GM21526 (cell line): ENCODE measurements at regions not wholly inside any gene's neighbourhood (a gene's known extent, or its start where the extent isn't known, plus 50 kb on each side); places are given as distances from the start of the nearest gene placed in this dataset.
"Not testable (repeated sequence)": the region's sequence is repeated elsewhere in the genome, so short reads cannot be mapped to it uniquely, and the experiment has no call there.

Source experiments
- ATAC-seq: cut with Tn5 transposase; IDR thresholded peaks from one replicate; pipeline ENCODE4 v1.9.1; 2021; ENCODE audit warnings: moderate library complexity; ENCODE audit not compliant: unreplicated experiment, low FRiP score

DNA sequence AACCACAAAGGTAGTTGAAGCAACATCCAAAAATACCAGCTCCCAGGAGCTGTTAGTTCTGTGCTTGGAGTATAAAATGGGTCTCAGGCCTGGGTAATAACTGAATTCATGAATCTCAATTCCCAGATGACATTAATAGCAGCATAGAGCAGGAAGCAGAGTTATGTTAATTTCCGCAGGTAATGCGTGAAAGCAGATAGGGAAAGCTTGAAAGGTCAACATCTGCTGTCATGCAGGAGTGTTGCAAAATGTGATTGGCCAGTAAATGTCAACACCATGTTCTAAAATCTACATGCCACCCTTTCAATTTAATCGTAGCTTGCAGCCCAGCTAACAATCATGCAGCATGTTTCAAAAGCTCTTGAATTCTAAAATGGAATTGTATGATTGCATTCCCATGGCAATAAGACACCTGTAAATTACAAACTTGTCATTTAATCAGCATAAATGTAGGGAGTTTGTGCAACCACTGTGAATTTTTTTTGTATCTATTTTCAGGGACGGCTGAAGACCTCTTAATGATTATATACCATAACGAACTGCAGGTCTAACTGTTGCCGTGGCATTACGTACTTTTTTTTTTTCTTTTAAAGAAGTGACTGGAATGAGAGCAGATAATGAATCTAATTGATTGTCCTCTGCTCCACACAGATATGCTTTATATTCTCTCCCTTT lies 635.8 kb upstream of the FOXG1 start:
- no peak for ATAC-seq

DNA sequence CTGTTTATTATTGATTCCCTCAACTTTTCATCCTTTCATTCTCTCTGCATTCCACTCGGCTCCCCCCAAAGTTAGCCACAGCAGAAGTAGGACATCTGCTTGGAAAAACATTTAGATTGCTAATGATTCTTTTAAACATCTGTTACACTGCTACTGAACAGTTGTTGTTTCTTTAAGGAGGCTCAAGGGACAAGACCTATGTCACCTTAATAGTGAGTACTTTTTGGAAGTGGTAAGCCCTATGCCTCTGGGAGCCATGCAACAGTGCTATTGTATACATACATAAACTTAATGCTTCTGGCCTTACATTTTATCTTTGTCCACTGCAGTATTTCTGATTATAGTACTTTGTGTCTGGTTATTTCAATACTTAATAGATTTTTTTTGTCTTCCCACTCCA lies 628.2 kb upstream of the FOXG1 start:
- ATAC-seq, result no peak

DNA sequence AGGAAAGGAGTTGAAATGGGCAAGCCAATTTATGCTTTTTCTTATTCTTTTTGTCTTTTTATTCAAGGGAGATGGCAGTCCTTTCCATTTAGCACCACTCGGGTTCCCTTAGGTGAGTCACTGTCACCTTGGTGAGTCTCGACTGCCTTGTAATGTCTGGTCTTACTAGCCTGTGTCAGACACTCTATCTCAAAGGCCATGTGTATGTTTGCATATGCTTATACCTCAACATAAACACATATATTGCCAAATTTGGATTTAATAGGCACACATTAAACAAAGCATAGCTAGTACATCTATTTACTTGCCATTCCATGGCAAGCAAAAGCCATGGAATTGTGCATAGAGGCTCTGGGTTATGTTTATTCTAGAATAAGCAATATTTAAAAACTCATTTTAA lies 624.9 kb upstream of the FOXG1 start:
- ATAC-seq, result no peak

DNA sequence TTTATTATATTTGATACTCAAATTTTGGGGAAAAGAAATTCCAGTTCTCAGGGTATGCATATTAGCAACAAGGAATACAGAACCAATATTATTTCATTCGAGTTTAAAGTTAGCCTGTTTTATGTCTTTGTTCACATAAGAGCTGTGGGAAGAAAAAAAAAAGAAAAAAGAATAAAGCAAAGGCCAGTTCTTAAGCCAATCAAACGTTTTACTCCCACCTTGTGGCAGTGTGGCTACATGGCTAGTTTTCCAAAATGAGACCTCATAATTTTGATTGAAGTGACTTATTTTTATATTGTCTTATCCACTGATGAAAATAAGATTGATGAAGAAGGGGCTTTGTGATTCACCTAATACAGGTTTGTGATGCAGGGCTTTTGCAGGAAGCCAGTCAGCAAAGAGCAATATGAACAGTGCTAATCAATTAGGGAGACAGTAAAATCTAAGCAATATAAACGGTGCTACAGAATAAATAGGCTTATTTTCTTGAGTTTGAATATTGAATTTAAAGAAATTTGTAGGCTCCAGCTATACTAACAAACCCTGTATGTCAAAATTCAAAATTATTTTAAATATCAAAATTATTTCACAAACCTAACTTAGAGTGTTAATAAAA lies 624.1 kb upstream of the FOXG1 start:
- no peak for ATAC-seq

DNA sequence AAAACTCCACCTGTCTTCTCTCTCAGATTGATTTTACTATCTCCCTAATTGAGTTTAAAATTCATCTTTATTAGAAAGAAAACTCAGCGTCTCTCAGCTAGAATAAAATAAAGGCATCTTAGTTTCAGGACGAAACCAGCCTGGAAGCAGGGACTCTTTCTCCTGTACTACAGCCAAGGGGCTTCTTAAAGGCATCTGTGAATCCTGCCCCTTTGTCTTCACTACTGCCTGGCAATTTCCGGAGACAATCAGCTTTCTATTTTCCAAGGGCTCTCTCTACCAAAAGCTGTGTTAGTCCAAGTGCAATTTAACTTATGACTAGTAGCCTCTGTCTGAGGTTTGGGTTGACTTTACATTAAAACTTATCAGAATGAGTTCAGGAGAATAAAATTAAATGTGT lies 623.3 kb upstream of the FOXG1 start:
- no peak for ATAC-seq

DNA sequence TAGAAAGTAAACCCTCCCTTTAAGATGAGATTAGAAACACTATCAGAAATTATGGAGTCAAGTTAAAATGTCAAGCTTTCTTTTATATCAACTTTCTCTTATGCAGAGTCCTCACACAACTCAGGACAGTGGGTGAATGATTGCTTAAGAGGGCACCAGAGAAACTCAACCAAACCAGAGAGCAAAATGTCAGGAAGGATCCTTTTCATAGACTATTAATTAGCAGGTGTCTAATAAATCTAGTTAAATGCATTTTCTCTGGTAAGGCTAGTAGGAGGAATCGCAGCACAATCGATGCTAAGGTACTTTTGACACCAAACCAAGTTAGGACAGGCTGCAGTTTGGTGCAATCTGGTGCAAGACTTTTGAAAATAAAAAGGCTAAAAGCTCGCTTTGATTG lies 614.7 kb upstream of the FOXG1 start:
- no peak for ATAC-seq

DNA sequence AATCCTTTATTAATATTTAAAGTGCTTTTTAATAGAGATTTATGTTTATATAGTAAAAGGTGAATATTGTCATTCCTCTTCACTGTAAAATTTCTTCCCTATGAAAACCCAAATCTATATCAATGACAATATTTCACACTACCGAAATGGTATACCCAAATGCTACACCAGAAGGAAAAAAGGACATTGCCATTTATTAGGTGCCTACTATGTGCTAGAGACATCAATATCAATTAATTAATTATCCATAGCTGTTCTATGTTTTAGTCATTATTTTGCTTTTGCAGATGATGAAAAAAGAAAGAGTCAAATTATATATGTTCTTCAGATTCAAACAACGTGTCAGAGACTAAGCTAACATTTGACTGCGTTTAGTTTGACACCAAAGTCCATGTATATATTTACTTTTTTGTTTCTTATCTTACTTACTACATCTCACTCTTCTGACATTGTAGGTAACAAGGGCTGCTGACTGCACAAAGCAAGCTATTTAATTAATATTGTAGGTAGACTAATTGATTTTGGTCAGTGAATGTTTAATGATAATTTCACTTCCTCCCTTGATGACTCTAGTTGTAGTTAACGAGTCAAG lies 614.0 kb upstream of the FOXG1 start:
- no peak for ATAC-seq

DNA sequence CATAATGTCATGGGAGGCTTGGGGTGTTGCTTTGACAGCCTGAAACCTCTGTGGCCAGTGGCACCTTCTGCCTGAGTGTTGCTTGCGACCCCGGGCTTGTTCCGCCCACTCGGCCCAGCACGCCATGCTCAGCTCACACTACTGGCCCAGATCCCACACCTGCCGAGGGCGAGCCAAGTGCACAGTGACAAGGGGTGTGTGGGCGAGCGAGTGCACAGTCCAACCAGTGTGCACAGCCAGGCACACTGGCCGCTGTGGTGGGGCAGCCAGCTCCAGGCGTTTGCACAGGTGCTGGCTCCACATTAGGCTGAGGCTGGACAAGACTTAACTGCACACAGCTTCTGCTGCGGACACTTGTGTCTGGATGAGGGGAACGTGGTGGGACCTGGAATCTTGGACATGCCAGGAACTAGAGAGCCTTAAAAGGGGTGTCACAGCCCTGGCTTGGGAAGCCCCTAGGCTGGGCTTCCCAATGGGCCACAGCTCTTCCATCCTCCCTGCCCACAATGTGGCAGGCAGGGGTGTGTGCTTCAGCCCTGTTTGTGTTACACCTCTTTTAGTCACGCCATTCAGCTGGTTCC lies 609.2 kb upstream of the FOXG1 start:
- no peak for ATAC-seq

DNA sequence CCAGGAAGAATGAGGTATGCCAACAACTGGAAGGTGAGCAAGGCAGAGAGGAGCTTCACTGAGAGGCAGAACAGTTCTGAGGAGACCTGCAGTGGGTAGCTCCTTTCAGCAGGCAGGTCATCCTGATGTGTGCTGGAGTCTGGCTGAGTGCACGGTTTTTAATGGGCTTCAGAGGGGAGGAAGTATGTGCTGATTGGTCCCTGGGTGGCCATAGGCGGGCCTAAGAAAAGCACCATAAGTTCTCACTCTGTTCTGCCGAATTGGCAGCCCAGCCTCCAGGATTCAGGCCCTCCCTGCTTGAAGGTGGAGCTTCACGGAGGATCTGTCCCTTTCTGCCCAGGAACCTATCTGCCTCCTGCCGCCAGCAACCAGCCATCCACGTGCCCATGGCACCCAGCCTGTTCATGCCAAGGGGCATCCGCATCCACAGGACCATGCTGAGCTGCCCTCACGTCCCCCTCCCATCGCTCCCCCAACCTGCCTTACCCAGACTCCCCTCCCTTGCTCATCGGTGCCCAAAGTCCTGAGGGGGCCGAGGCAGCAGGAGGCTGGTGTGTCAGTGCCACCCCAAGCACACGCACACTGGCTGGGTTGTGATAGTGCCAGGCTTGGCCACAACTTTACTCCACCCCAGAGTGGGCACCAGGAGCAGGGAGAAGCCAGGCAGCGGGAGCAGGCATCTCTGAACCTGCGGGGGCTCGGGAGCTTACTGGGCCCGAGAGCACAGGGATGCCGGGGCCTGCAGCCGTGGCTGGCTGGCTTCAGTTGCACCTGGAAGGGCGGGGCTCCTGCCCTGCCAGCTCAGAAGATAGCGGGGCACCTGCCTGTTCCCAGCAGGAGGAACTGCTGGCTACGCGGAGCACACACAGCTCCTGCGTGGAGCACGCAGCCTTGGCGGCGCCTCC lies 608.4 kb upstream of the FOXG1 start:
- no peak for ATAC-seq

DNA sequence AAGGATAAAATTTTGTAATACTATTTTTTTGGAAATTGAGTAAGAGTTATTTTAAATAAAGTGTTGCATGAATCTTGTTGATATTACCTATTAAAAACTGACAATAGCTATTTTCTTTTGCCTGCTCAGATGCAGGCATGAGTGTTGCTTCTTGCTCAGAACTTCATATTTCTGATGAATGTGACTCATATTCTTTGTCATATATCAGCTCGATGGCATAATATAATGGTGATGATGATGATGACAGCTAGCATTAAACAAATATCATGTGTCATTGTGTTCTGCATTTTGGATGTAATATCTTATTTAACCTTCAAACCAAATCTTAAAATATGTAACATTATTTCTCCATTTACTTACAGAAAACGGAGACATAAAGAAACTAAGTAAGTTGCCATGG lies 605.5 kb upstream of the FOXG1 start:
- ATAC-seq, result no peak

DNA sequence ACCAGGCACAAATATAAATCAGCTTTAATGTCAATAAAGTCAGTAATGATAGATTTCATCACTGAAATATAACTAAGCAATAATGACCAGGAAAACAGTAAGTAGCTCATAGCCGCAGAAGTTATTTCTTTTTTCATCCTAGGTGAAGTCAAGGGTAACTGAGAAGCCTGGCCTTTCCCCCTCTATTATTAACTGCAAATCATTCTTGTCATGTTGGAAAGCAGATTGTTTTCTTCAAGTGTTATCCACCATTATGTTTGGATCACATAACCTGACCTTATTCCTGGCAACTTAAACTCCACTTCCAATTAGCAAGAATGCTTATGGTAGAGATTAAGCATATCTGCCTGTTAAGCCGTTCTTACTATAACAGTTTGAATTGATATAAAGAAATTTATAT lies 603.4 kb upstream of the FOXG1 start:
- ATAC-seq, result no peak

DNA sequence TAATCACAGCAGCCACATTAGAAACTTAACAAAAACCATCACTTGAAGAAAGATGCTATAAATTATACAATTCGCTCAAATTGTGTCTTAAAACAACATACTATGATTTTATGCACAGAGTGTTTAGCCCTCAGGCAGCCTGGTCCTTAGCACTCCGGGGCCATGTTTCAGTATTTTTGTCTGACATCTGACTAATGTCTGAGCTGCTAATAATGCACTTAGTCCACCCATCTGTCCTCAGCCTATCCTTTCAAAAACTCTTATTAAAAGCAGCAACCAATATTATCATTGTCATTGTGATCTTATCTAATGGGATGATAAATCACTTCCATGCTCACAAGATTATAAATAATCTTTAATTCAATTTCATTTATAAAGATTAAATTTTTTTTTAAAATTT lies 602.7 kb upstream of the FOXG1 start:
- no peak for ATAC-seq

DNA sequence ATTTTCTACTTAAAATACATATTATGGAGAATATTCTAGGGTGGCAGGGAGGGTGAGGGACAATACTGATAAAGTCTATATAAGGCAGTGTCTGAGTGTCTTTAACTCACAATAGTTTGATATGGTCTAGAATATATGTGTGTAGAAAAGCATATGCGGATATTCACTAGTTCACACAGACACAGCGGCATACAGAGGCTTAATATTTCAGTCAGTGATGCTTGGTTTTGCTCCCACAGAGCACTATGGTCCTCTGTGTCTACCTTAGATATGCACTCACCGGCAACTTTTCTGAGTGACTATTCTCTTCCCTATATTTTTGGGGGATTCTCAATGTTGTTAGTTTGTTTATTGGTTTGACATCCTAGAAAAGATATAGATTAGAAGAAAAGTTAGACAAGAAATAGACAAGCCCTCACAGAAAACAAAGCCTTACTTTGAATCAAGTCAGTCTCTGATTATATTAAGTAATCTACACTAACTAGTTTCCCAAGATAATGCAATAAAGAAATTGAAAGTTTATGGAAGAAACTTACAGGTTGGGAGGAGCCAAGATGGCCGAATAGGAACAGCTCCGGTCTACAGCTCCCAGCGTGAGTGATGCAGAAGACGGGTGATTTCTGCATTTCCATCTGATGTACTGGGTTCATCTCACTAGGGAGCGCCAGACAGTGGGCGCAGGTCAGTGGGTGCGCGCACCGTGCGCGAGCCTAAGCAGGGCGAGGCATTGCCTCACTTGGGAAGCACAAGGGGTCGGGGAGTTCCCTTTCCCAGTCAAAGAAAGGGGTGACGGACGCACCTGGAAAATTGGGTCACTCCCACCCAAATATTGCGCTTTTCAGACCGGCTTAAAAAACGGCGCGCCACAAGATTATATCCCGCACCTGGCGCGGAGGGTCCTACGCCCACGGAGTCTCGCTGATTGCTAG lies 578.4 kb upstream of the FOXG1 start:
- ATAC-seq, result not testable (repeated sequence)

DNA sequence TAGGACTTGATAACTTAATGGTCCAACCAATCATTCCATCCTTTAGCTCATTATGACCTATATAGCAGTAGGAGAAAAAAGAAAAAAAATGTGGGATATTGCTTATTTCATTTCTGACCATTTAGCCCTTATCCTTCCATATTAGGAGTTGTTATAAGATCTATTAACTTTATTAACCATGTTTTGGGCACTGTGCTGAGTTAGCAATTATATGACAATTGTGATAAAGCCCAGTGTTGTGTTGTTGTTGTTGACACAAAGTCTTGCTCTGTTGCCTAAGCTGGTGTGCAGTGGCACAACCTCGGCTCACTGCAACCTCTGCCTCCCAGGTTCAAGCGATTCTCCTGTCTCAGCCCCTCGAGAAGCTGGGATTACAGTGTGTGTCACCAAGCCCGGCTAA lies 569.7 kb upstream of the FOXG1 start:
- ATAC-seq, result no peak

DNA sequence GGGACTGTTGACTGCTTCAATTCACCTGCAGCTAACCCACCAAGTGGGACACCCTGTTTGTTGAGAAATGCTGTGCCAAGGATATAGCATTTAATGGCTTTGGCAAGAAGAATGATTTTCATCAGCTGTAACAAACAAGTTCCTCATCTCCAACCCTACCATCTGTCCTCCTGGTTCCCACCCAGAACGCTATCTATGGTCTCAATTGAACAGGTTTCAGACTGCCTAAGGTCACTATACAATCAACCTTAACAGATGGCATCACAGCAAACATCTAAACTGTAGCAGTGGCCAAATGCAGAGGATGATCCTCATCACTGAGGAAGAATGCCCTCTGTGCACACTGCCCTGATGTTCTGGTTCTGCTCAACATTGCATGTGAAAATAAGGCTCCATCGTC lies 546.2 kb upstream of the FOXG1 start:
- ATAC-seq, result no peak

DNA sequence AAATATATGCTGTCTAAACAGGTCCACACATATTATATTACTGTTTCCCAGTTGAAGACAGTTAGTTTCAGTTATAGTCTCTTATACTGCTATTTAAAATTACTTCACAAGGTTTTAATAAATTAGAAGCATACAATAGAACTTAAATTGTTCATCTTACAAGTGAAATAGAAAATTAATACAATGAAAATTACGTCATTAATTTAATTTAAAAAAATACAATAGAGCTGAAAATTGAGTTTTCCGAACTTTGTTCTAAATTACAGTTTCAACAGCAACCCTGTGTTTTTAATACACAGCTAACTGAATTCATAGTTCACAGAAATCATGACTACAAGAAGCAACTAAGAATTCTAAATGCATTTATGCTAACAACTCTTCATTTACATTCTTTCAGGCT lies 525.7 kb upstream of the FOXG1 start:
- no peak for ATAC-seq

DNA sequence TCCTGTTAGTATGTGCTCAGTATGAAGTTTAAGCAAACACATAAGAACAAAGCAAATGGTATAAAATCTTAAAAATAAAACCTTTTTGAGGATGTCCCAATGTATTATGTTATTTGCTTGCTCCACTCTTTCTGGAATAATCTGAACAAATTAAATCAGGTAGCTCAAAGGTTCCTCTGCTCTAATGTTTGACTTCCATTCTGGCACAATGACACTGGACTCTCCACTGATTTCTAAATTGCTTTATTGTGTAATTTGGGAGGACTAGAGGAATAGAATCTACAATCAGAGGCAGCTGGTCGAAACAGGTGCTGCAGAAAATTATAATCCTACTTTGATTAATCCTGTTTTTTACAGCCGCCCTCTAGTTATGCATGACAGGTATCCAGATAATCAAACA lies 523.7 kb upstream of the FOXG1 start:
- no peak for ATAC-seq

DNA sequence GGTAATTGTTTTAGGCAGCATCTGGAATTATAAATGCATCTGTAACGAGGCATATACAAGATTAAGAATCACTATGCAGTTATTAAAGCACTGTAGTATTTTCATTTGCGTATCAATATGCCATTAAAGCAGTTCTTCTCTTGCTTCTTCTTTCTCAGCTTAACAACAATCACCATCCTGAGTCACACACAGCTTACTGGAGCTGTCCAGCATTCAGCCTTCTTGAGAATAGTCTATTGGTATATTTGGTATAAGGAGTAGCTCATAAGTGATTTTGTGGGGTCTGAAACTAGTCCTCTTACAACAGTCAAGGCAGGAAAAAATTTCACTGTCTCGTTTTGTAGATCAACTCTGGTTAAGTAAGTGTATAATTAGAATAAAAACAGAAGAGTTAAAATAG lies 523.0 kb upstream of the FOXG1 start:
- no peak for ATAC-seq

DNA sequence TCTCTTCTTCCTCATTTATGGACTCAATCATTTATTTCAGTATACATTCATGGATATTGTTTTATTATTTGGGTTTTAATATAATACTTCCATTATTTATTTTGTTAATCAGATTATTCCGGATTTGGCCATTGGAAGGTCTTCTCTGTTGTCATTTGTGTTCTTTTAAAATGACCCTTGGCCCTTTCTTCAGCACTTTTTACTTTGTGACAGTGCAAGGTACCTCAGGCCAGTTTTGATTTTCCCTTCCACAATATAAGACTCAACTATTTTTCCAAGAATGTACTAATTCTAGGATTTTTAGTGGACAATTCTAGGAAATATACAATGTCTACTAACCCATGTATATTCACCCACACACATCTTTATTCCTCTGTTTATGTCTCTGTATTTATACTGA lies 521.4 kb upstream of the FOXG1 start:
- no peak for ATAC-seq

DNA sequence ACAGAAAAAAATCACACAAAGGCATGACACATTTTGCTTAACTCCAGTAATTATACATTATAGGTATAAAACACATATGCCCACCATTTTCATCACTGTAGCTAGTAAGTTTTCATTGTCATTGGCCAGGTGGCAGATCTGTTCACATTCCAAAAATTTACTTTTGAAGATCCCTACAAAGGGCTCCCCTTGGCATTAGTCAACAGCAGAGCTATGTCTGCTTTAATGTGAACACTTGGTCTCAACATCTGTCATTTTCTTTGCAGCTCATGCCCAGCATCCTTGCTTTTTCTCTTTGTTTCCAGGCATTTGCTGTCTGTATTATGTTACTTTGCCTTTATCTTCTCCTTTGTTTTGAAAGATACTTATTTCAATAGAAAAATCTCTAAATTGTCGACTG lies 519.1 kb upstream of the FOXG1 start:
- no peak for ATAC-seq
